ENCODE measurements at regions not wholly inside any gene's neighbourhood (a gene's known extent, or its start where the extent isn't known, plus 50 kb on each side); places are given as distances from the start of the nearest gene placed in this dataset.

- H3K4me3 ChIP-seq (ENCODE audit: low read depth, low read length) = no peak overlapping the region
- H3K4me1 ChIP-seq (ENCODE audit: insufficient read depth) = no peaks in the 10 kb centered on the region
- WGBS = 53% methylated on average over 1 of the region's 1 CpG
- H3K36me3 ChIP-seq (ENCODE audit: insufficient read depth) = no peaks in the 10 kb centered on the region
- H3K27ac ChIP-seq (ENCODE audit: low read depth) = no peak overlapping the region
- DNase-seq (ENCODE audit: extremely low spot score) = no peak
These were observed 89.0 kb downstream of the NAF1 start for GRCh38 chr4:163077680-163078079.

- H3K36me3 ChIP-seq (ENCODE audit: insufficient read depth) = no peaks in the 10 kb centered on the region
- H3K4me3 ChIP-seq (ENCODE audit: low read depth, low read length) = no peak overlapping the region
- DNase-seq (ENCODE audit: extremely low spot score) = no peak
- WGBS = 68% methylated on average over 4 of the region's 4 CpGs
- no peaks in the 10 kb centered on the region for H3K4me1 ChIP-seq (ENCODE audit: insufficient read depth)
- H3K27ac ChIP-seq (ENCODE audit: low read depth) = no peak overlapping the region
These were observed 94.5 kb downstream of the NAF1 start for GRCh38 chr4:163072222-163072621.

GRCh38 chr4:163071308-163071707 lies 95.4 kb downstream of the NAF1 start:
- Histone ChIP-seq H3K4me1 (ENCODE audit: insufficient read depth) (no peaks in the 10 kb centered on the region), H3K4me3 (ENCODE audit: low read depth, low read length) (no peak overlapping the region), H3K27ac (ENCODE audit: low read depth) (no peak overlapping the region), H3K36me3 (ENCODE audit: insufficient read depth) (no peaks in the 10 kb centered on the region)
- no peak for DNase-seq (ENCODE audit: extremely low spot score)

- H3K27ac ChIP-seq (ENCODE audit: low read depth) = no peak overlapping the region
- H3K4me1 ChIP-seq (ENCODE audit: insufficient read depth) = no peaks in the 10 kb centered on the region
- WGBS = 70% methylated on average over 2 of the region's 2 CpGs
- no peaks in the 10 kb centered on the region for H3K36me3 ChIP-seq (ENCODE audit: insufficient read depth)
- no peak overlapping the region for H3K4me3 ChIP-seq (ENCODE audit: low read depth, low read length)
- no peak for DNase-seq (ENCODE audit: extremely low spot score)
These were observed 96.7 kb downstream of the NAF1 start for GRCh38 chr4:163070023-163070422.

- no peaks in the 10 kb centered on the region for H3K36me3 ChIP-seq (ENCODE audit: insufficient read depth)
- no peak overlapping the region for H3K27ac ChIP-seq (ENCODE audit: low read depth)
- no peak overlapping the region for H3K4me3 ChIP-seq (ENCODE audit: low read depth, low read length)
- H3K4me1 ChIP-seq (ENCODE audit: insufficient read depth) = no peaks in the 10 kb centered on the region
- WGBS = 86% methylated on average over 3 of the region's 3 CpGs
- no peak for DNase-seq (ENCODE audit: extremely low spot score)
These were observed 102.8 kb downstream of the NAF1 start for GRCh38 chr4:163063891-163064290.

- H3K36me3 ChIP-seq (ENCODE audit: insufficient read depth) = no peaks in the 10 kb centered on the region
- H3K27ac ChIP-seq (ENCODE audit: low read depth) = no peak overlapping the region
- H3K4me3 ChIP-seq (ENCODE audit: low read depth, low read length) = no peak overlapping the region
- DNase-seq (ENCODE audit: extremely low spot score) = no peak
- H3K4me1 ChIP-seq (ENCODE audit: insufficient read depth) = no peaks in the 10 kb centered on the region
- 74% methylated on average over 3 of the region's 3 CpGs for WGBS
These were observed 118.2 kb downstream of the NAF1 start for GRCh38 chr4:163048447-163048846.

- Histone ChIP-seq H3K27ac (ENCODE audit: low read depth) (no peak overlapping the region), H3K4me3 (ENCODE audit: low read depth, low read length) (no peak overlapping the region), H3K36me3 (ENCODE audit: insufficient read depth) (no peaks in the 10 kb centered on the region), H3K4me1 (ENCODE audit: insufficient read depth) (no peaks in the 10 kb centered on the region)
- WGBS = 88% methylated on average over 3 of the region's 3 CpGs
- DNase-seq (ENCODE audit: extremely low spot score) = no peak
These were observed 124.4 kb downstream of the NAF1 start for GRCh38 chr4:163042306-163042705.

GRCh38 chr4:163017135-163017534 lies 149.6 kb downstream of the NAF1 start:
- DNase-seq (ENCODE audit: extremely low spot score) = no peak

GRCh38 chr4:163012816-163013215 lies 153.9 kb downstream of the NAF1 start:
- H3K36me3 ChIP-seq (ENCODE audit: insufficient read depth) = no peaks in the 10 kb centered on the region
- no peaks in the 10 kb centered on the region for H3K4me1 ChIP-seq (ENCODE audit: insufficient read depth)
- WGBS = 26% methylated on average over 4 of the region's 4 CpGs
- no peak overlapping the region for H3K27ac ChIP-seq (ENCODE audit: low read depth)
- H3K4me3 ChIP-seq (ENCODE audit: low read depth, low read length) = no peak overlapping the region
- DNase-seq (ENCODE audit: extremely low spot score) = no peak

More at GRCh38 chr4:163017135-163017534, 149.6 kb downstream of the NAF1 start:
- no peaks in the 10 kb centered on the region for H3K36me3 ChIP-seq (ENCODE audit: insufficient read depth)
- H3K4me3 ChIP-seq (ENCODE audit: low read depth, low read length) = no peak overlapping the region
- H3K27ac ChIP-seq (ENCODE audit: low read depth) = no peak overlapping the region
- no peaks in the 10 kb centered on the region for H3K4me1 ChIP-seq (ENCODE audit: insufficient read depth)
- 95% methylated on average over 1 of the region's 1 CpG for WGBS

GRCh38 chr4:163003979-163004378 lies 162.7 kb downstream of the NAF1 start:
- Histone ChIP-seq H3K27ac (ENCODE audit: low read depth) (no peak overlapping the region), H3K4me1 (ENCODE audit: insufficient read depth) (no peaks in the 10 kb centered on the region), H3K4me3 (ENCODE audit: low read depth, low read length) (no peak overlapping the region), H3K36me3 (ENCODE audit: insufficient read depth) (no peaks in the 10 kb centered on the region)
- 81% methylated on average over 4 of the region's 4 CpGs for WGBS
- no peak for DNase-seq (ENCODE audit: extremely low spot score)

GRCh38 chr4:162988530-162988929 lies 178.2 kb downstream of the NAF1 start:
- H3K4me1 ChIP-seq (ENCODE audit: insufficient read depth) = no peaks in the 10 kb centered on the region

GRCh38 chr4:162985131-162985530 lies 181.6 kb downstream of the NAF1 start:
- 90% methylated on average over 13 of the region's 13 CpGs for WGBS
- no peaks in the 10 kb centered on the region for H3K36me3 ChIP-seq (ENCODE audit: insufficient read depth)
- no peak overlapping the region for H3K4me3 ChIP-seq (ENCODE audit: low read depth, low read length)
- H3K27ac ChIP-seq (ENCODE audit: low read depth) = no peak overlapping the region
- H3K4me1 ChIP-seq (ENCODE audit: insufficient read depth) = no peaks in the 10 kb centered on the region
- no peak for DNase-seq (ENCODE audit: extremely low spot score)

More at GRCh38 chr4:162988530-162988929, 178.2 kb downstream of the NAF1 start:
- Histone ChIP-seq H3K36me3 (ENCODE audit: insufficient read depth) (no peaks in the 10 kb centered on the region), H3K27ac (ENCODE audit: low read depth) (no peak overlapping the region), H3K4me3 (ENCODE audit: low read depth, low read length) (no peak overlapping the region)
- DNase-seq (ENCODE audit: extremely low spot score) = no peak

- DNase-seq (ENCODE audit: extremely low spot score) = no peak
- 89% methylated on average over 18 of the region's 18 CpGs for WGBS
These were observed 182.1 kb downstream of the NAF1 start for GRCh38 chr4:162984621-162985020.

GRCh38 chr4:162981823-162982222 lies 184.9 kb downstream of the NAF1 start:
- 88% methylated on average over 2 of the region's 2 CpGs for WGBS
- Histone ChIP-seq H3K4me3 (ENCODE audit: low read depth, low read length) (no peak overlapping the region), H3K36me3 (ENCODE audit: insufficient read depth) (no peaks in the 10 kb centered on the region), H3K27ac (ENCODE audit: low read depth) (no peak overlapping the region), H3K4me1 (ENCODE audit: insufficient read depth) (no peaks in the 10 kb centered on the region)
- no peak for DNase-seq (ENCODE audit: extremely low spot score)

More at GRCh38 chr4:162984621-162985020, 182.1 kb downstream of the NAF1 start:
- Histone ChIP-seq H3K4me3 (ENCODE audit: low read depth, low read length) (no peak overlapping the region), H3K4me1 (ENCODE audit: insufficient read depth) (no peaks in the 10 kb centered on the region), H3K27ac (ENCODE audit: low read depth) (no peak overlapping the region), H3K36me3 (ENCODE audit: insufficient read depth) (no peaks in the 10 kb centered on the region)

- Histone ChIP-seq H3K4me1 (ENCODE audit: insufficient read depth) (no peaks in the 10 kb centered on the region), H3K27ac (ENCODE audit: low read depth) (no peak overlapping the region), H3K36me3 (ENCODE audit: insufficient read depth) (no peaks in the 10 kb centered on the region), H3K4me3 (ENCODE audit: low read depth, low read length) (no peak overlapping the region)
- WGBS = 68% methylated on average over 2 of the region's 2 CpGs
- DNase-seq (ENCODE audit: extremely low spot score) = no peak
These were observed 188.3 kb downstream of the NAF1 start for GRCh38 chr4:162978398-162978797.

Measured in urinary bladder (tissue), 3 donors.